ENCODE measurements at regions not wholly inside any gene's neighbourhood (a gene's known extent, or its start where the extent isn't known, plus 50 kb on each side); places are given as distances from the start of the nearest gene placed in this dataset.

DNA sequence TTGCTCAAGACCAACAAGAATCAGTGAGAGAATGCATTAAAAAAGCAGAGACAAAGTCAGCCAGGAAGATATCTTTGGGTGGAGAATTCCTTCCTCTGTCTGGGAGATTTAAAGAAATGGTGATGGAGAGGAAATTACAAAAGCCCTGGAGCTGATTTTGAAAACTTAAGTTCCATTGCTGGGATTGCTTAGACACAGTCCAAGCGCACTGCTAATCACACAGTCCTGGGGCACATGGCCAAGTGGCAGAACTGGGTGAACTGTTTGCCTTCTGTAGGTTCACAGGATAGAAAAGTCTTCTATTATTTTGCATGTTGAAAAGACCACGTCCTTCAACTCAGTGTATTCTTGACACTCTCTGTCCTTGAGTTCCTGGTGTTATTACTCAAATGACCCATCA, 284.9 kb upstream of the FBXL7 start:
- Mint-ChIP-seq H3K36me3 (ENCODE audit: low read depth) (no peaks in the 10 kb centered on the region), H3K4me3 (no peak overlapping the region), H3K9me3 (peaks cover 3% of the 10 kb centered on the region), H3K27me3 (ENCODE audit: low read depth) (no peaks in the 10 kb centered on the region), H3K4me1 (no peaks in the 10 kb centered on the region), H3K27ac (no peak overlapping the region)
- TF ChIP-seq, protein P1, sequence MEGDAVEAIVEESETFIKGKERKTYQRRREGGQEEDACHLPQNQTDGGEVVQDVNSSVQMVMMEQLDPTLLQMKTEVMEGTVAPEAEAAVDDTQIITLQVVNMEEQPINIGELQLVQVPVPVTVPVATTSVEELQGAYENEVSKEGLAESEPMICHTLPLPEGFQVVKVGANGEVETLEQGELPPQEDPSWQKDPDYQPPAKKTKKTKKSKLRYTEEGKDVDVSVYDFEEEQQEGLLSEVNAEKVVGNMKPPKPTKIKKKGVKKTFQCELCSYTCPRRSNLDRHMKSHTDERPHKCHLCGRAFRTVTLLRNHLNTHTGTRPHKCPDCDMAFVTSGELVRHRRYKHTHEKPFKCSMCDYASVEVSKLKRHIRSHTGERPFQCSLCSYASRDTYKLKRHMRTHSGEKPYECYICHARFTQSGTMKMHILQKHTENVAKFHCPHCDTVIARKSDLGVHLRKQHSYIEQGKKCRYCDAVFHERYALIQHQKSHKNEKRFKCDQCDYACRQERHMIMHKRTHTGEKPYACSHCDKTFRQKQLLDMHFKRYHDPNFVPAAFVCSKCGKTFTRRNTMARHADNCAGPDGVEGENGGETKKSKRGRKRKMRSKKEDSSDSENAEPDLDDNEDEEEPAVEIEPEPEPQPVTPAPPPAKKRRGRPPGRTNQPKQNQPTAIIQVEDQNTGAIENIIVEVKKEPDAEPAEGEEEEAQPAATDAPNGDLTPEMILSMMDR (IDR thresholded peaks at IDR 0.05; ENCODE audit: unreplicated experiment in 3 of 3): no peak

DNA sequence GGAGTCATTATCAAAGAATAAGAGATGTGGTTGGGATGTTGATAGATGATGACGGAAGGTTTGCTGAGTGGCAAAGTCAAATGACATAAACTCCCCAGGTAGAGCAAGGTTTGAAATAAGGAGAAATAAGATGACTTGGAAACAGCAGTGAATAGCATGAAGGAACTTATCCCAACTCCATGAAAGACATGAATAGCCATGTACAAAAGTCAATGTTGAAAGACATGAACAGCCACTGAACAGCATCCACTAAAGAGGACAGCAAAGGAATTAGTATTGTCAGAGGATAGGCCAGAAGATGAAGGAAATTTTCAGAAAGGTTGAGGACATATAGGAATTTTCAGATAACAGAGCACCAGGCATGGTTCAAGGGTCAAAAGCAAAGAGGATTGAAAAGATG, 286.0 kb upstream of the FBXL7 start:
- TF ChIP-seq, protein P1 (IDR thresholded peaks at IDR 0.05; ENCODE audit: unreplicated experiment in 3 of 3): no peak
- no peak overlapping the region for H3K27ac Mint-ChIP-seq
- H3K4me3 Mint-ChIP-seq: no peak overlapping the region
- H3K36me3 Mint-ChIP-seq (ENCODE audit: low read depth): no peaks in the 10 kb centered on the region
- H3K4me1 Mint-ChIP-seq: no peaks in the 10 kb centered on the region
- H3K9me3 Mint-ChIP-seq: peaks cover 3% of the 10 kb centered on the region
- H3K27me3 Mint-ChIP-seq (ENCODE audit: low read depth): no peaks in the 10 kb centered on the region

DNA sequence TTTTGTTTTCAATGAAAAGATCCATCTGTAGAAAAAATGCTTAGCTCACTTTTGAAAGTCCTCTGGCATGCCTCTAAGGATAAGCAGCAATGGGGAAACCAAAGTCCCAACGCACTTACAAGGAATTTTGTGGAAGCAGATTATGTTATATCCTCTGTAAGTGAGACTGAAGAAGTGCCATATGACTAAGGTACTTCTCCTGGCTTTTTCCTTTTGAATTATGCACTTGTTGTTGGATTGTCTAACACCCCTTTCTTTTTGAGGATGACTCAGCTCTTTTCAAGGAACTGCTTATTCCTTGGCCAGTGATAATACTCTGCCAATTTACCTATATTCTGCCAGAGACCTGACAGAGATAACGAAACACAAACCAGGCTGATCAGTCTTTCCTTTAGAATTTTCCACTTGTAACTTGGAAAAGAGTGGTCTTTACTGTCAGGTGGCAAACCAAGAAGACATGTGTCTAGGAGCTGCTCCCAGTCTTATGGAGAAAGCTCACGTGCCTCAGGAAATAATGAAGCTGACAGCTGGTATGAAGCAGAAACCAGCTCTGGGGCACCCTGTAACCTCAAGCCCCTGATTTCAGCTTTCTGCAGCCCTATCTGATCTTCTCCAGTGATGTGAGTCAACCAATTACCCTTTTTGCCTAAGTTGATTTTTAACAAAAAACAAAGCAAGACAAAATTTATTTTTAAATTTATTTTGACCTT, 290.8 kb upstream of the FBXL7 start:
- H3K4me1 Mint-ChIP-seq: no peaks in the 10 kb centered on the region
- TF ChIP-seq, protein P1 (IDR thresholded peaks at IDR 0.05; ENCODE audit: unreplicated experiment in 3 of 3): no peak
- H3K36me3 Mint-ChIP-seq (ENCODE audit: low read depth): no peaks in the 10 kb centered on the region
- no peaks in the 10 kb centered on the region for H3K27me3 Mint-ChIP-seq (ENCODE audit: low read depth)
- H3K9me3 Mint-ChIP-seq: no peaks in the 10 kb centered on the region
- no peak overlapping the region for H3K27ac Mint-ChIP-seq
- H3K4me3 Mint-ChIP-seq: no peak overlapping the region

DNA sequence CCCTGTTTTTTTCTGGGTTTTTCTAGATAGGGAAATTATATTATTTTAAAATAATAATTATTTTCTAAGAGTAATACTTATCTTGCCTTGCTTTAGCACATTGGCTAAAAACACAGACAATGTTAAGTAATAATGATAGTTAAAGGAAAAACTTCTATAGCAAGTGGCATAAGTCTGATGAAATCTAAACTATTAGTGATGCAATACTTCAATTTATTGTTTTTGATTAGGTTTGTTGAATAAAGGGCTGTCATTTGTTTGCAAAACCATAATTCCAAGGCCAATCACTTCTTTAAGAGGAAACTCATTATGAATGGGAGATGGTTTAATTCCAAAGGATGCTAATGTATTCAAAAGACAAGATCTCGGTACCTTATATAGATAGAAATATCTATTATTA, 293.8 kb upstream of the FBXL7 start:
- Mint-ChIP-seq H3K4me3 (no peak overlapping the region), H3K27me3 (ENCODE audit: low read depth) (no peaks in the 10 kb centered on the region), H3K36me3 (ENCODE audit: low read depth) (no peaks in the 10 kb centered on the region), H3K4me1 (no peaks in the 10 kb centered on the region), H3K9me3 (no peaks in the 10 kb centered on the region), H3K27ac (no peak overlapping the region)
- TF ChIP-seq, protein P1 (IDR thresholded peaks at IDR 0.05; ENCODE audit: unreplicated experiment in 3 of 3): no peak

DNA sequence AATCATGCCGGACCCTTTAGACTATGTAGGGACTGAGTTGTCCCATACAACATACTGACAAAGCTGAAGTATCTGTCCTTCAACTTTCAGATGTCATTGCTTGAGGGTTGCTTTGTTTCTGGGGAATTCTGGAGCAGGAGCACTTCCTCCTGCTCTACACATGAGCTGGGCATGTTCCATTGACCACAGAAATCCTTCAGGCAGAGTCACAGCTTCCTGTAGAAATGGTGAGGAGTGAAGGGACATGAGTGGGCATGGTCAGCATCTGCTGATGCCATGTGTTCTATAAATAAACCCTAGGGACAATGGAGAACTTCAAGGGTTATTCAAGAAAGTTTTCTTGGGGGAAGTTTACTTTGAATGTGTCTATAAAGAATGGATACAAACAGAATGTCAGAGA, 296.6 kb upstream of the FBXL7 start:
- Mint-ChIP-seq H3K27me3 (ENCODE audit: low read depth) (no peaks in the 10 kb centered on the region), H3K4me3 (no peak overlapping the region), H3K36me3 (ENCODE audit: low read depth) (no peaks in the 10 kb centered on the region), H3K4me1 (no peaks in the 10 kb centered on the region), H3K27ac (no peak overlapping the region), H3K9me3 (peaks cover 5% of the 10 kb centered on the region)
- TF ChIP-seq, protein P1 (IDR thresholded peaks at IDR 0.05; ENCODE audit: unreplicated experiment in 3 of 3): no peak

DNA sequence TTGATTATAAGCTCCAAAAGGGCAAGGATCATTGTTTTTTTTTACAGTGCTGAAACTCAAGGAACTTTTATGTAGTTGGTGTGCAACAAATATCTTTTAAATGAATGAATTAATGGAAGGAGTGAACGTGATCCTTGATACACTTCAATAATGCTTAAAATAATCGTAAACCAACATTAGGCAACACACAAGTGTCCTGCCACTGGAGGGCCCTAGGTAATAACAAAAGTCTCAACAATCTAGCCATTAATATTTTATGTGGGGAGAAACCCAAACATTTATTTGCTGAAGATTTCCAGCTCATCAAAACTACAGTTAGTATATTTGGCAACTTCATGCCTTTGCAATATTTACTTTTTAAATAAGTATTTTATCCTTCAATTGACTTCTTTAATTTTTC, 309.0 kb upstream of the FBXL7 start:
- no peak overlapping the region for H3K27ac Mint-ChIP-seq
- no peak overlapping the region for H3K4me3 Mint-ChIP-seq
- H3K27me3 Mint-ChIP-seq (ENCODE audit: low read depth): no peaks in the 10 kb centered on the region
- TF ChIP-seq, protein P1 (IDR thresholded peaks at IDR 0.05; ENCODE audit: unreplicated experiment in 3 of 3): peak in 1 of 3 experiments; percentile 11
- H3K36me3 Mint-ChIP-seq (ENCODE audit: low read depth): peaks cover 6% of the 10 kb centered on the region
- peaks cover 11% of the 10 kb centered on the region for H3K9me3 Mint-ChIP-seq
- H3K4me1 Mint-ChIP-seq: no peaks in the 10 kb centered on the region

All from nephron (organoid).